ENCODE measurements at regions not wholly inside any gene's neighbourhood (a gene's known extent, or its start where the extent isn't known, plus 50 kb on each side); places are given as distances from the start of the nearest gene placed in this dataset.
A peak's percentile ranks its signal among the peaks of the same experiment; 100 is the strongest.

- no peak for TF ChIP-seq ZC3H10 (CRISPR knock-in tag; IDR thresholded peaks at IDR 0.05)
- TF ChIP-seq RARB (CRISPR knock-in tag; IDR thresholded peaks at IDR 0.05): no peak
- TF ChIP-seq TOX (CRISPR knock-in tag; IDR thresholded peaks at IDR 0.05; ENCODE audit: borderline replicate concordance): no peak
- no peak for TF ChIP-seq GLIS3 (CRISPR knock-in tag; IDR thresholded peaks at IDR 0.05)
- TF ChIP-seq ESRRG (CRISPR knock-in tag; IDR thresholded peaks at IDR 0.05): no peak
- no peak for TF ChIP-seq ZNF8 (CRISPR knock-in tag; IDR thresholded peaks at IDR 0.05)
- TF ChIP-seq PATZ1 (CRISPR knock-in tag; IDR thresholded peaks at IDR 0.05; ENCODE audit: borderline replicate concordance): no peak
- no peak for TF ChIP-seq ARNTL (CRISPR knock-in tag; IDR thresholded peaks at IDR 0.05; ENCODE audit: borderline replicate concordance, low read depth)
- TF ChIP-seq POU6F1 (CRISPR knock-in tag; IDR thresholded peaks at IDR 0.05; ENCODE audit: borderline replicate concordance, low read depth): no peak
- TF ChIP-seq ISL1 (CRISPR knock-in tag; IDR thresholded peaks at IDR 0.05): peak; percentile 11; the same call in 1 of the 2 replicates
- TF ChIP-seq SNAI2 (CRISPR knock-in tag; IDR thresholded peaks at IDR 0.05): no peak
- TF ChIP-seq CSDC2 (CRISPR knock-in tag; IDR thresholded peaks at IDR 0.05): no peak
- no peak for TF ChIP-seq ZNF70 (CRISPR knock-in tag; IDR thresholded peaks at IDR 0.05)
- no peak for TF ChIP-seq ZFP30 (CRISPR knock-in tag; IDR thresholded peaks at IDR 0.05)
Measured at GRCh38 chr9:90698871-90699440, 56.3 kb upstream of the DIRAS2 start.

All from SK-N-SH treated with all-trans-retinoic acid at 6 μM for 48 hours (cell line).